ENCODE measurements at regions not wholly inside any gene's neighbourhood (a gene's known extent, or its start where the extent isn't known, plus 50 kb on each side); places are given as distances from the start of the nearest gene placed in this dataset.

DNA sequence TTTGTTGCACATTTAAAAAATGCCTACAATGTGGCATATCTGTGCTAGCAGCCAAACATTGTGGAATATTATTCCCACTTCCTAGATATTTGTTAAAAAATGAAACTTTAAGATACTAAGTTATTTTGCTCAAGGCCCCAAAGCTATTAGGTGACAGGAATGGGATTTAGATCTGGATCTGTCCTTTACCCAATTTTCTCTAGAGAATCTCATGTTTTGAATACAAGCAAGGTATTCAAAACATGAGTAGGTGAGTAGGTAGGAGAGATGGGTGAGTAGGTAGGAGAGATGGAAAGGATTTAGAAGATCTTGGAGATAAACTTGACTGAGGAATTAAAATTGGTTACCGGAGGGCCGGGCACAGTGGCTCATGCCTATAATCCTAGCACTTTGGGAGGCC is 61.2 kb upstream of the AKIRIN2 start:
- no peak for TF ChIP-seq ZNF8 (CRISPR knock-in tag; IDR thresholded peaks at IDR 0.05)
- no peak for TF ChIP-seq SNAI2 (CRISPR knock-in tag; IDR thresholded peaks at IDR 0.05)
- TF ChIP-seq, protein P1, sequence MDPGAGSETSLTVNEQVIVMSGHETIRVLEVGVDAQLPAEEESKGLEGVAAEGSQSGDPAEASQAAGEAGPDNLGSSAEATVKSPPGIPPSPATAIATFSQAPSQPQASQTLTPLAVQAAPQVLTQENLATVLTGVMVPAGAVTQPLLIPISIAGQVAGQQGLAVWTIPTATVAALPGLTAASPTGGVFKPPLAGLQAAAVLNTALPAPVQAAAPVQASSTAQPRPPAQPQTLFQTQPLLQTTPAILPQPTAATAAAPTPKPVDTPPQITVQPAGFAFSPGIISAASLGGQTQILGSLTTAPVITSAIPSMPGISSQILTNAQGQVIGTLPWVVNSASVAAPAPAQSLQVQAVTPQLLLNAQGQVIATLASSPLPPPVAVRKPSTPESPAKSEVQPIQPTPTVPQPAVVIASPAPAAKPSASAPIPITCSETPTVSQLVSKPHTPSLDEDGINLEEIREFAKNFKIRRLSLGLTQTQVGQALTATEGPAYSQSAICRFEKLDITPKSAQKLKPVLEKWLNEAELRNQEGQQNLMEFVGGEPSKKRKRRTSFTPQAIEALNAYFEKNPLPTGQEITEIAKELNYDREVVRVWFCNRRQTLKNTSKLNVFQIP (CRISPR knock-in tag; IDR thresholded peaks at IDR 0.05; ENCODE audit: borderline replicate concordance, low read depth), result no peak
- TF ChIP-seq TOX (CRISPR knock-in tag; IDR thresholded peaks at IDR 0.05; ENCODE audit: borderline replicate concordance), result no peak
- TF ChIP-seq ISL1 (CRISPR knock-in tag; IDR thresholded peaks at IDR 0.05), result no peak
- no peak for TF ChIP-seq BACH2 (CRISPR knock-in tag; IDR thresholded peaks at IDR 0.05; ENCODE audit: borderline replicate concordance)
- no peak for TF ChIP-seq ARNTL (CRISPR knock-in tag; IDR thresholded peaks at IDR 0.05; ENCODE audit: borderline replicate concordance, low read depth)
- no peak for TF ChIP-seq ZFP30 (CRISPR knock-in tag; IDR thresholded peaks at IDR 0.05)
- TF ChIP-seq, protein P2, sequence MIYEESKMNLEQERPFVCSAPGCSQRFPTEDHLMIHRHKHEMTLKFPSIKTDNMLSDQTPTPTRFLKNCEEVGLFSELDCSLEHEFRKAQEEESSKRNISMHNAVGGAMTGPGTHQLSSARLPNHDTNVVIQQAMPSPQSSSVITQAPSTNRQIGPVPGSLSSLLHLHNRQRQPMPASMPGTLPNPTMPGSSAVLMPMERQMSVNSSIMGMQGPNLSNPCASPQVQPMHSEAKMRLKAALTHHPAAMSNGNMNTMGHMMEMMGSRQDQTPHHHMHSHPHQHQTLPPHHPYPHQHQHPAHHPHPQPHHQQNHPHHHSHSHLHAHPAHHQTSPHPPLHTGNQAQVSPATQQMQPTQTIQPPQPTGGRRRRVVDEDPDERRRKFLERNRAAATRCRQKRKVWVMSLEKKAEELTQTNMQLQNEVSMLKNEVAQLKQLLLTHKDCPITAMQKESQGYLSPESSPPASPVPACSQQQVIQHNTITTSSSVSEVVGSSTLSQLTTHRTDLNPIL (CRISPR knock-in tag; IDR thresholded peaks at IDR 0.05; ENCODE audit: low read depth), result no peak
- no peak for TF ChIP-seq OSR1 (CRISPR knock-in tag; IDR thresholded peaks at IDR 0.05)
- TF ChIP-seq ZNF565 (CRISPR knock-in tag; conservative IDR thresholded peaks at IDR 0.05; ENCODE audit: low read depth), result no peak
- no peak for TF ChIP-seq GLIS3 (CRISPR knock-in tag; IDR thresholded peaks at IDR 0.05)
- no peak for TF ChIP-seq ZNF70 (CRISPR knock-in tag; IDR thresholded peaks at IDR 0.05)
- no peak for ATAC-seq

DNA sequence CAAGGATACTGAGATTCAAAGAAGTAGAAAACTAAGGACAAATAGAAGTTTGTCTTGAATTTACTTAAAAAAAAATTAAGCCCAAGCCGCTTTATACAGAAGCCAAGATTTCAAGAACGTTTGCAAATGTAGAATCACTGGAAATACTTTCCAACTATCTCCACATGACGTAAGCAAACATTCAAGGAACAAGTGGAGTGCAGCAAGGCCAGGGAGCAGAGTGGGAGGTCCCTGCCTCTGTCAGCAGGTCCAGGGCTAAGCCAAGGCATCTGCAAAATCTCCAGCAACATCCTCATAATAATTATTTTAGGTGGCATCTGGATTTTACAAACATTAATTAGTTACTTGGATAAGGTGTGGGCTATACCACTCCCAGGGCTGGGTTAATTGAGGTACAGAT is 60.1 kb upstream of the AKIRIN2 start:
- TF ChIP-seq ZNF8 (CRISPR knock-in tag; IDR thresholded peaks at IDR 0.05) (no peak), CSDC2 (CRISPR knock-in tag; IDR thresholded peaks at IDR 0.05) (no peak), RARB (CRISPR knock-in tag; IDR thresholded peaks at IDR 0.05) (no peak), ESRRG (CRISPR knock-in tag; IDR thresholded peaks at IDR 0.05) (no peak), ZFP30 (CRISPR knock-in tag; IDR thresholded peaks at IDR 0.05) (no peak), ISL1 (CRISPR knock-in tag; IDR thresholded peaks at IDR 0.05) (no peak), ZC3H10 (CRISPR knock-in tag; IDR thresholded peaks at IDR 0.05) (no peak)
- TF ChIP-seq, protein P2 (CRISPR knock-in tag; IDR thresholded peaks at IDR 0.05; ENCODE audit: low read depth), result no peak
- TF ChIP-seq, protein P3, sequence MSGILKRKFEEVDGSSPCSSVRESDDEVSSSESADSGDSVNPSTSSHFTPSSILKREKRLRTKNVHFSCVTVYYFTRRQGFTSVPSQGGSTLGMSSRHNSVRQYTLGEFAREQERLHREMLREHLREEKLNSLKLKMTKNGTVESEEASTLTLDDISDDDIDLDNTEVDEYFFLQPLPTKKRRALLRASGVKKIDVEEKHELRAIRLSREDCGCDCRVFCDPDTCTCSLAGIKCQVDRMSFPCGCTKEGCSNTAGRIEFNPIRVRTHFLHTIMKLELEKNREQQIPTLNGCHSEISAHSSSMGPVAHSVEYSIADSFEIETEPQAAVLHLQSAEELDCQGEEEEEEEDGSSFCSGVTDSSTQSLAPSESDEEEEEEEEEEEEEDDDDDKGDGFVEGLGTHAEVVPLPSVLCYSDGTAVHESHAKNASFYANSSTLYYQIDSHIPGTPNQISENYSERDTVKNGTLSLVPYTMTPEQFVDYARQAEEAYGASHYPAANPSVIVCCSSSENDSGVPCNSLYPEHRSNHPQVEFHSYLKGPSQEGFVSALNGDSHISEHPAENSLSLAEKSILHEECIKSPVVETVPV (CRISPR knock-in tag; IDR thresholded peaks at IDR 0.05), result no peak
- no peak for ATAC-seq

DNA sequence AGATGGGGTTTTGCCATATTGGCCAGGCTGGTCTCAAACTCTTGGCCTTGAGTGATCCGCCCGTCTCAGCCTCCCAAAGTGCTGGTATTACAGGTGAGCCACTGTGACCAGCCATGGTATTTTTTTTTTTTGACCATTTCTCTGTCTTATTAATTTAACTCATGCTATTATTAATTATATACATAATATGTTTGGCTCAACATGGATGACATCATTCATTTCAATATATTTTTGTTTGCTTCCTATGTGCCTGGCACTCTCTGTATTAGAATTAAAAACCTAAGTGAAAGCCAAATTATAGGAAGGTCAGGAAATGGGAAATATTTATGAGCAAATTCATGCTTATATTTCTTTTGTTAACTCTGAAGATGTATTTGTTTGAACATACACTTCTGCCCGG is 55.8 kb upstream of the AKIRIN2 start:
- no peak for ATAC-seq
- TF ChIP-seq TCF4 (CRISPR knock-in tag; IDR thresholded peaks at IDR 0.05; ENCODE audit: borderline replicate concordance) (no peak), ZFP30 (CRISPR knock-in tag; IDR thresholded peaks at IDR 0.05) (no peak), ZFP3 (CRISPR knock-in tag; IDR thresholded peaks at IDR 0.05) (no peak), CSDC2 (CRISPR knock-in tag; IDR thresholded peaks at IDR 0.05) (no peak), ESRRG (CRISPR knock-in tag; IDR thresholded peaks at IDR 0.05) (no peak), GLIS3 (CRISPR knock-in tag; IDR thresholded peaks at IDR 0.05) (no peak), ZNF70 (CRISPR knock-in tag; IDR thresholded peaks at IDR 0.05) (no peak), ARNTL (CRISPR knock-in tag; IDR thresholded peaks at IDR 0.05; ENCODE audit: borderline replicate concordance, low read depth) (no peak), OSR1 (CRISPR knock-in tag; IDR thresholded peaks at IDR 0.05) (no peak), ZNF565 (CRISPR knock-in tag; conservative IDR thresholded peaks at IDR 0.05; ENCODE audit: low read depth) (no peak), ISL1 (CRISPR knock-in tag; IDR thresholded peaks at IDR 0.05) (no peak), BACH2 (CRISPR knock-in tag; IDR thresholded peaks at IDR 0.05; ENCODE audit: borderline replicate concordance) (no peak), ZNF8 (CRISPR knock-in tag; IDR thresholded peaks at IDR 0.05) (no peak), PPARA (CRISPR knock-in tag; IDR thresholded peaks at IDR 0.05; ENCODE audit: borderline replicate concordance) (no peak)
- TF ChIP-seq, protein P2 (CRISPR knock-in tag; IDR thresholded peaks at IDR 0.05; ENCODE audit: low read depth), result no peak
- TF ChIP-seq, protein P4, sequence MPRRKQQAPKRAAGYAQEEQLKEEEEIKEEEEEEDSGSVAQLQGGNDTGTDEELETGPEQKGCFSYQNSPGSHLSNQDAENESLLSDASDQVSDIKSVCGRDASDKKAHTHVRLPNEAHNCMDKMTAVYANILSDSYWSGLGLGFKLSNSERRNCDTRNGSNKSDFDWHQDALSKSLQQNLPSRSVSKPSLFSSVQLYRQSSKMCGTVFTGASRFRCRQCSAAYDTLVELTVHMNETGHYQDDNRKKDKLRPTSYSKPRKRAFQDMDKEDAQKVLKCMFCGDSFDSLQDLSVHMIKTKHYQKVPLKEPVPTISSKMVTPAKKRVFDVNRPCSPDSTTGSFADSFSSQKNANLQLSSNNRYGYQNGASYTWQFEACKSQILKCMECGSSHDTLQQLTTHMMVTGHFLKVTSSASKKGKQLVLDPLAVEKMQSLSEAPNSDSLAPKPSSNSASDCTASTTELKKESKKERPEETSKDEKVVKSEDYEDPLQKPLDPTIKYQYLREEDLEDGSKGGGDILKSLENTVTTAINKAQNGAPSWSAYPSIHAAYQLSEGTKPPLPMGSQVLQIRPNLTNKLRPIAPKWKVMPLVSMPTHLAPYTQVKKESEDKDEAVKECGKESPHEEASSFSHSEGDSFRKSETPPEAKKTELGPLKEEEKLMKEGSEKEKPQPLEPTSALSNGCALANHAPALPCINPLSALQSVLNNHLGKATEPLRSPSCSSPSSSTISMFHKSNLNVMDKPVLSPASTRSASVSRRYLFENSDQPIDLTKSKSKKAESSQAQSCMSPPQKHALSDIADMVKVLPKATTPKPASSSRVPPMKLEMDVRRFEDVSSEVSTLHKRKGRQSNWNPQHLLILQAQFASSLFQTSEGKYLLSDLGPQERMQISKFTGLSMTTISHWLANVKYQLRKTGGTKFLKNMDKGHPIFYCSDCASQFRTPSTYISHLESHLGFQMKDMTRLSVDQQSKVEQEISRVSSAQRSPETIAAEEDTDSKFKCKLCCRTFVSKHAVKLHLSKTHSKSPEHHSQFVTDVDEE (CRISPR knock-in tag; IDR thresholded peaks at IDR 0.05), result no peak
- TF ChIP-seq, protein P3 (CRISPR knock-in tag; IDR thresholded peaks at IDR 0.05), result no peak
- TF ChIP-seq, protein P5, sequence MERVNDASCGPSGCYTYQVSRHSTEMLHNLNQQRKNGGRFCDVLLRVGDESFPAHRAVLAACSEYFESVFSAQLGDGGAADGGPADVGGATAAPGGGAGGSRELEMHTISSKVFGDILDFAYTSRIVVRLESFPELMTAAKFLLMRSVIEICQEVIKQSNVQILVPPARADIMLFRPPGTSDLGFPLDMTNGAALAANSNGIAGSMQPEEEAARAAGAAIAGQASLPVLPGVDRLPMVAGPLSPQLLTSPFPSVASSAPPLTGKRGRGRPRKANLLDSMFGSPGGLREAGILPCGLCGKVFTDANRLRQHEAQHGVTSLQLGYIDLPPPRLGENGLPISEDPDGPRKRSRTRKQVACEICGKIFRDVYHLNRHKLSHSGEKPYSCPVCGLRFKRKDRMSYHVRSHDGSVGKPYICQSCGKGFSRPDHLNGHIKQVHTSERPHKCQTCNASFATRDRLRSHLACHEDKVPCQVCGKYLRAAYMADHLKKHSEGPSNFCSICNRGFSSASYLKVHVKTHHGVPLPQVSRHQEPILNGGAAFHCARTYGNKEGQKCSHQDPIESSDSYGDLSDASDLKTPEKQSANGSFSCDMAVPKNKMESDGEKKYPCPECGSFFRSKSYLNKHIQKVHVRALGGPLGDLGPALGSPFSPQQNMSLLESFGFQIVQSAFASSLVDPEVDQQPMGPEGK (CRISPR knock-in tag; IDR thresholded peaks at IDR 0.05; ENCODE audit: borderline replicate concordance), result no peak
